ENCODE measurements at regions not wholly inside any gene's neighbourhood (a gene's known extent, or its start where the extent isn't known, plus 50 kb on each side); places are given as distances from the start of the nearest gene placed in this dataset.
"Not testable (repeated sequence)": the region's sequence is repeated elsewhere in the genome, so short reads cannot be mapped to it uniquely, and the experiment has no call there.

- Histone ChIP-seq H3K4me3 (no peak overlapping the region), H3K36me3 (no peaks in the 10 kb centered on the region), H3K27ac (no peak overlapping the region), H3K9me3 (no peaks in the 10 kb centered on the region), H3K27me3 (no peaks in the 10 kb centered on the region), H3K4me1 (peaks cover 6 to 32% (median 12%) of the 10 kb centered on the region in 3 donors)
- 66 to 82% methylated on average over 5 to 7 of the region's 10 CpGs for WGBS, 2 donors
- TF ChIP-seq POLR2A (IDR thresholded peaks at IDR 0.05), result no peak
- TF ChIP-seq CTCF (IDR thresholded peaks at IDR 0.05), result no peak
- intact Hi-C loops (cut with DNase I), result no loop called here
- DNase-seq, result no peak
These were observed 99.4 kb downstream of the NPIPB11 start for GRCh38 chr16:29306943-29307597.

GRCh38 chr16:29306201-29306600 lies 100.3 kb downstream of the NPIPB11 start:
- Histone ChIP-seq H3K9me3 (no peaks in the 10 kb centered on the region), H3K4me3 (no peak overlapping the region), H3K36me3 (no peaks in the 10 kb centered on the region), H3K4me1 (peaks cover 6 to 26% (median 11%) of the 10 kb centered on the region in 3 donors), H3K27ac (no peak overlapping the region), H3K27me3 (no peaks in the 10 kb centered on the region)
- WGBS, 2 donors, result 92% methylated on average over 9 to 13 of the region's 14 CpGs
- intact Hi-C loops (cut with DNase I), result no loop called here
- no peak for DNase-seq
- TF ChIP-seq POLR2A (IDR thresholded peaks at IDR 0.05) (no peak), CTCF (IDR thresholded peaks at IDR 0.05) (no peak)

- peaks cover 5 to 28% (median 6%) of the 10 kb centered on the region in 3 donors for H3K4me1 ChIP-seq
- H3K9me3 ChIP-seq; H3K4me3 ChIP-seq; H3K27me3 ChIP-seq; intact Hi-C loops (cut with DNase I); H3K36me3 ChIP-seq; DNase-seq; H3K27ac ChIP-seq: not testable (repeated sequence)
- 87 to 97% methylated on average over 10 of the region's 11 CpGs for WGBS, 2 donors
These were observed 101.5 kb downstream of the NPIPB11 start for GRCh38 chr16:29305018-29305417.

- no peaks in the 10 kb centered on the region for H3K9me3 ChIP-seq
- no peak for TF ChIP-seq POLR2A (IDR thresholded peaks at IDR 0.05)
- TF ChIP-seq CTCF (IDR thresholded peaks at IDR 0.05), result no peak
- peaks cover 6 to 33% (median 8%) of the 10 kb centered on the region in 3 donors for H3K4me1 ChIP-seq
- whole genome bisulfite sequencing, 2 donors, result 85% methylated on average over 11 of the region's 11 CpGs
- H3K36me3 ChIP-seq, result no peaks in the 10 kb centered on the region
- no peak overlapping the region for H3K27ac ChIP-seq
- H3K4me3 ChIP-seq, result no peak overlapping the region
- intact Hi-C loops (cut with DNase I), result no loop called here
- no peak for DNase-seq
- H3K27me3 ChIP-seq, result no peaks in the 10 kb centered on the region
These were observed 102.3 kb downstream of the NPIPB11 start for GRCh38 chr16:29304251-29304650.

- intact Hi-C loops (cut with DNase I), result no loop called here
- H3K36me3 ChIP-seq, result no peaks in the 10 kb centered on the region
- peaks cover 6 to 33% (median 8%) of the 10 kb centered on the region in 3 donors for H3K4me1 ChIP-seq
- no peak overlapping the region for H3K4me3 ChIP-seq
- 79 to 92% methylated on average over 2 to 5 of the region's 5 CpGs for WGBS, 2 donors
- no peaks in the 10 kb centered on the region for H3K9me3 ChIP-seq
- no peak for DNase-seq
- no peak overlapping the region for H3K27ac ChIP-seq
- TF ChIP-seq POLR2A (IDR thresholded peaks at IDR 0.05), result no peak
- no peak for TF ChIP-seq CTCF (IDR thresholded peaks at IDR 0.05)
- H3K27me3 ChIP-seq, result no peaks in the 10 kb centered on the region
These were observed 103.0 kb downstream of the NPIPB11 start for GRCh38 chr16:29303520-29303919.

- no peaks in the 10 kb centered on the region for H3K36me3 ChIP-seq
- peaks cover 6 to 30% (median 8%) of the 10 kb centered on the region in 3 donors for H3K4me1 ChIP-seq
- DNase-seq, result no peak
- no peaks in the 10 kb centered on the region for H3K27me3 ChIP-seq
- TF ChIP-seq CTCF (IDR thresholded peaks at IDR 0.05) (no peak), POLR2A (IDR thresholded peaks at IDR 0.05) (no peak)
- H3K9me3 ChIP-seq, result no peaks in the 10 kb centered on the region
- no peak overlapping the region for H3K27ac ChIP-seq
- no peak overlapping the region for H3K4me3 ChIP-seq
- WGBS, 2 donors, result 89 to 92% methylated on average over 12 to 13 of the region's 13 CpGs
- intact Hi-C loops (cut with DNase I), result no loop called here
These were observed 103.5 kb downstream of the NPIPB11 start for GRCh38 chr16:29302976-29303375.

- H3K27ac ChIP-seq; H3K4me3 ChIP-seq; H3K27me3 ChIP-seq; DNase-seq; H3K9me3 ChIP-seq; intact Hi-C loops (cut with DNase I); H3K36me3 ChIP-seq: not testable (repeated sequence)
- 93 to 97% methylated on average over 19 to 20 of the region's 20 CpGs for WGBS, 2 donors
- H3K4me1 ChIP-seq, result peaks cover 3 to 24% (median 8%) of the 10 kb centered on the region in 3 donors
These were observed 104.1 kb downstream of the NPIPB11 start for GRCh38 chr16:29302433-29302832.

GRCh38 chr16:29301662-29302285 lies 104.7 kb downstream of the NPIPB11 start:
- DNase-seq; intact Hi-C loops (cut with DNase I); H3K27me3 ChIP-seq; H3K9me3 ChIP-seq; H3K4me3 ChIP-seq; H3K36me3 ChIP-seq; H3K27ac ChIP-seq: not testable (repeated sequence)
- WGBS, 2 donors, result 86 to 93% methylated on average over 5 to 8 of the region's 15 CpGs
- H3K4me1 ChIP-seq, result peaks cover 0 to 18% (median 8%) of the 10 kb centered on the region in 3 donors

All from esophagus squamous epithelium (tissue), 5 donors.